ENCODE measurements at regions not wholly inside any gene's neighbourhood (a gene's known extent, or its start where the extent isn't known, plus 50 kb on each side); places are given as distances from the start of the nearest gene placed in this dataset.

GRCh38 chr16:35141303-35141702 is 1681.9 kb downstream of the TP53TG3F start:
- Histone ChIP-seq H3K9ac (ENCODE audit: extremely low read depth, insufficient read length, low read length) (no peak overlapping the region), H3K79me1 (ENCODE audit: insufficient read depth, low read depth, low read length, poor library complexity, severe bottlenecking) (no peaks in the 10 kb centered on the region), H3K79me2 (ENCODE audit: insufficient read depth, low read length) (no peaks in the 10 kb centered on the region), H3K9me3 (ENCODE audit: control insufficient read depth, low read depth, low read length) (peaks cover 92% of the 10 kb centered on the region), H3T11ph (ENCODE audit: low read length) (no peak overlapping the region), H3K27me3 (ENCODE audit: insufficient read depth, low read length) (no peaks in the 10 kb centered on the region), H2BK20ac (ENCODE audit: low read depth, low read length, poor library complexity, severe bottlenecking) (no peak overlapping the region), H4K20me1 (ENCODE audit: control insufficient read depth, insufficient read depth, insufficient read length) (no peaks in the 10 kb centered on the region), H3K4me2 (ENCODE audit: insufficient read depth, insufficient read length, low read length) (no peak overlapping the region), H2BK120ac (ENCODE audit: low read depth, low read length, poor library complexity, severe bottlenecking) (no peak overlapping the region), H2BK5ac (ENCODE audit: insufficient read length, low read length) (no peak overlapping the region), H3K14ac (ENCODE audit: insufficient read depth, low read length) (no peak overlapping the region), H4K5ac (ENCODE audit: insufficient read length, low read depth, low read length) (no peak overlapping the region), H2AFZ (ENCODE audit: low read length) (no peak overlapping the region), H2BK12ac (ENCODE audit: insufficient read length, low read depth, low read length) (no peak overlapping the region), H3K23me2 (ENCODE audit: insufficient read length, low read depth, low read length, poor library complexity, severe bottlenecking) (no peaks in the 10 kb centered on the region), H3K4me1 (ENCODE audit: insufficient read depth, low read length) (no peaks in the 10 kb centered on the region), H3K18ac (ENCODE audit: insufficient read length, low read depth, low read length) (no peak overlapping the region), H4K8ac (replicated peaks; ENCODE audit: insufficient read length, low read depth, low read length) (no peak overlapping the region), H2AK5ac (ENCODE audit: insufficient read length, low read length) (no peak overlapping the region), H3K56ac (ENCODE audit: insufficient read length, low read depth, low read length) (no peak overlapping the region), H3K23ac (ENCODE audit: insufficient read length, low read depth, low read length) (no peak overlapping the region), H4K91ac (ENCODE audit: insufficient read length, low read depth, low read length) (no peak overlapping the region), H3K27ac (ENCODE audit: insufficient read length, low read depth, low read length) (no peak overlapping the region), H2BK15ac (ENCODE audit: low read depth, low read length) (no peak overlapping the region), H3K4ac (ENCODE audit: low read depth, low read length) (no peak overlapping the region)
- H3K27ac Mint-ChIP-seq: no peak overlapping the region
- peaks cover 11 to 28% (median 13%) of the 10 kb centered on the region in 3 experiments for H3K36me3 Mint-ChIP-seq (ENCODE audit: insufficient read depth in 1 of 3, low read depth in 3 of 3)
- peaks cover 88 to 96% of the 10 kb centered on the region in 2 experiments for H3K9me3 Mint-ChIP-seq
- no peaks in the 10 kb centered on the region; the same call in none of the 2 replicates for H3K27me3 Mint-ChIP-seq (ENCODE audit: low read depth)
- DNase-seq: no peak
- no CpG with 5 or more reads among the region's 18 CpGs for WGBS (ENCODE audit: extremely low coverage, insufficient read length, low lambda C conversion rate)
- H3K4me1 Mint-ChIP-seq: no peaks in the 10 kb centered on the region
- no peak for TF ChIP-seq CTCF (conservative IDR thresholded peaks at IDR 0.05)
- no peak overlapping the region for H3K4me3 Mint-ChIP-seq

Measured in H9 (cell line).